ENCODE measurements at regions not wholly inside any gene's neighbourhood (a gene's known extent, or its start where the extent isn't known, plus 50 kb on each side); places are given as distances from the start of the nearest gene placed in this dataset.

- no peak overlapping the region for H3K4me3 ChIP-seq (replicated peaks in 1 of 2; ENCODE audit: low read depth in 2 of 2, low read length in 2 of 2)
- no peak for TF ChIP-seq CTCF (IDR thresholded peaks at IDR 0.05; ENCODE audit: low read depth, low read length)
- no peak for DNase-seq (ENCODE audit: low read depth in 2 of 2)
Measured at GRCh38 chr5:5795074-5795771, 372.7 kb downstream of the ICE1 start.

DNA sequence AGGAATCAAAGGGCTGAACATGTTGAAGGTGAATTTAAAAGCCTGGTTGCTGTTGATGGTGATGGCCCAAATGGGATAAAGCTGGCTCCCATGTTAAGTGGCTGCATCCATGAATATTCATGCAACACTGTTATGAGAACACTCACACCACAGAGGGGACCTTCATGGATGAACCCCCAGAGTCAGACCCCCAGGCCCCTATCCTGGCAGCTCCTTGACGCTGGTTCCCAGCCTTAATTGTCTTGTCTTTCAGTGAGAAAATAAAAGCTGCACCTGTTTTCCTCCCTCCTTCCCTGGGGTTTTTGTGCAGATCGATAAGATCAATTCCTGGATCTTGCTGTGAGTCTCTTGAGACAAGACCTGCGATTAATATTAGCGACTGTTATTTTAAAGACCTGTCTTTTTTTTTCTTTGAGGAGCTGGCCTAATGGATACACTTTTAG, 371.7 kb downstream of the ICE1 start:
- no peak overlapping the region for H3K4me3 ChIP-seq (replicated peaks in 1 of 2; ENCODE audit: low read depth in 2 of 2, low read length in 2 of 2)
- no peak for TF ChIP-seq CTCF (IDR thresholded peaks at IDR 0.05; ENCODE audit: low read depth, low read length)
- DNase-seq (ENCODE audit: low read depth in 2 of 2): no peak

DNA sequence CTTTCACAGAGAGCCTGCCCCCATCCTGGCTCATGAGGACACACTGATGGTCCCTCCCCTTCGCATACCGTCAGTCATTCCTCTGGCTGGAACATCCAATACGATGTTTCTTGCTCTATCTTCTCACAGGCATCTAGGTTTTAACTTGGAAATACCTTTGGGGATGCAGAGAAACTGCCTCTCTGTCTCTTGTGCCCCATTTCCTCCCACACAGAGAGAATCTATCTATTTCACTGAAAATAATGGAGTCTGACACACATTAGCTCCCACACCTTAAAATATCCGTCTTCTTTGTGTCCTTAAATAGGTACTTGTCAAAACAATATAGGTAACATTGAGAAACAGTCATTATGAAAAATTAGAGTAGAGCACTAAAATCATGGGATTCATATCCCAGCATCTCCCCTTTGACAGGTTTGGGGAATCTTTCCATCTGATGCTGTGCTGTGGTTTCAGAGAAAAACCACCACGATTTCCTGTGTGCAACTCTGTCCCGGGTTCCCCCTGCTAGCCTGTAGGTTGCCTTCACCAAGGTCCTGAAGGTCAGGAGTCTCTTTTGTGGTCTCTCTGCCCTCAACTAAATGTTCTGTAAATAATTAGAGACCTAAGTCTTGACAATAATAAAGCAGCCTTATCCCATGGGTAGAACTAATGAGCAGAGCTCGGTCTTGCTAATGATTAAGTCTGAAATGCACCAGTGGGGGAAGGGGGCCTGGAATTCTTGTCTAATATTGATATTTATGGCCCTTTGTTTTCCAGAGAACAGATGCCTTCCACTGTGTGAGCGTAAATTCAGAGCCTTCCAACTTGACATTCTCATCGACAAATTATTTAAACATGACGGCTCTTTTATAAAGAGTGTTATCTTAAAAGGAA, 371.0 kb downstream of the ICE1 start:
- DNase-seq (ENCODE audit: low read depth in 2 of 2): no peak
- TF ChIP-seq CTCF (IDR thresholded peaks at IDR 0.05; ENCODE audit: low read depth, low read length): no peak
- no peak overlapping the region for H3K4me3 ChIP-seq (replicated peaks in 1 of 2; ENCODE audit: low read depth in 2 of 2, low read length in 2 of 2)

GRCh38 chr5:5792106-5792505, 369.6 kb downstream of the ICE1 start:
- no peak for DNase-seq (ENCODE audit: low read depth in 2 of 2)
- H3K4me3 ChIP-seq (replicated peaks in 1 of 2; ENCODE audit: low read depth in 2 of 2, low read length in 2 of 2): no peak overlapping the region
- no peak for TF ChIP-seq CTCF (IDR thresholded peaks at IDR 0.05; ENCODE audit: low read depth, low read length)

DNA sequence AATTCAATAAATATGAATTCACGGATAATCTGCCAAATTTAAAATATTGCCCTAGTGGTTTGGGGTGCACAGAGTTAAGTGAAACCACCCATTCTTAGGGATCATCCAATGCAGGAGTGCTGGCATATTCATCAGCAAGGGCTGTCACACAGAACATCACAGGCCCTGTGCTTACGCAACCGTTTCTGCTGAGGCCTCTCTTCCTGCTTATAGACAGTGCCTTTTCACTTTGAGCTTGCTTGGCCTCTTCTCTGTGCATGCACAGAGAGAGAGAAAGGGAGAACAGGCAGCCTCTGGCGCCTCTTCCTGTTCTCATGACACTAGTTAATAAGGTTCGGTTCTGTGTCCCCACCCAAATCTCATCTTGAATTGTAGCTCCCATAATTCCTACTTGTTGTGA, 366.3 kb downstream of the ICE1 start:
- no peak for TF ChIP-seq CTCF (IDR thresholded peaks at IDR 0.05; ENCODE audit: low read depth, low read length)
- no peak overlapping the region for H3K4me3 ChIP-seq (replicated peaks in 1 of 2; ENCODE audit: low read depth in 2 of 2, low read length in 2 of 2)
- DNase-seq (ENCODE audit: low read depth in 2 of 2): no peak

- no peak for DNase-seq (ENCODE audit: low read depth in 2 of 2)
- no peak for TF ChIP-seq CTCF (IDR thresholded peaks at IDR 0.05; ENCODE audit: low read depth, low read length)
- no peak overlapping the region for H3K4me3 ChIP-seq (replicated peaks in 1 of 2; ENCODE audit: low read depth in 2 of 2, low read length in 2 of 2)
Measured at GRCh38 chr5:5787373-5787772, 364.9 kb downstream of the ICE1 start.
